ENCODE measurements at regions not wholly inside any gene's neighbourhood (a gene's known extent, or its start where the extent isn't known, plus 50 kb on each side); places are given as distances from the start of the nearest gene placed in this dataset.

DNA sequence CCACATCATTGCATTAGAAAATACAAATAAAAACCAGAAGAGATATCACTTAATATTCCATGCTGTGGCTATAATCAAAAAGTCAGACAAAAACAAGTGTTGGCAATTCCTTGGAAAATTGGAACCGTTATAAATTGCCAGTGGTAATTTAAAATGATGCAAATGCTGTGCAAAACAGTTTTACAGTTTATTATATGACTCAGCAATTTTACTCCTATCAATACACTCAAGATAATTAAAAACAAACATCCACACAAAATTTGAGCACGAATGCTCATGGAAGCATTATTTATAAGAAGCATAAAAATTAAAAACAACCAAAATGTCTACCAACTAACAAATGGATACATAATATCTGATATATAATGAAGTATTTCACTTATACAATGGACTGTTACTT, 728.8 kb downstream of the CBLN2 start:
- TF ChIP-seq CTCF (IDR thresholded peaks at IDR 0.05): no peak
- TF ChIP-seq REST (IDR thresholded peaks at IDR 0.05; ENCODE audit: insufficient read depth in 1 of 2, low read depth in 2 of 2, low read length in 1 of 2): no peak
